CD14-positive monocyte (primary cell): ENCODE measurements at regions not wholly inside any gene's neighbourhood (a gene's known extent, or its start where the extent isn't known, plus 50 kb on each side); places are given as distances from the start of the nearest gene placed in this dataset.

Experiments used
- DNase-seq, 3 donors: peaks; one replicate each; pipeline ENCODE4 v3.0.0-alpha.2; 2011 to 2022
- H2AFZ ChIP-seq: 2 replicates; pipeline ENCODE4 v1.6.0; 2012; ENCODE audit warnings: mild to moderate bottlenecking, low read depth, low read length, inconsistent platforms; ENCODE audit not compliant: insufficient read depth, poor library complexity, severe bottlenecking
- H3K27ac ChIP-seq, 2 donors: 1 replicate in 1 of 2; 2 replicates in 1 of 2; pipeline ENCODE4 v1.5.1; 2012 to 2013; ENCODE audit warnings: low read length in 2 of 2, control low read depth in 1 of 2, inconsistent platforms in 1 of 2, low read depth in 1 of 2, mild to moderate bottlenecking in 1 of 2
- H3K27me3 ChIP-seq, 2 donors: one replicate each; pipeline versions ENCODE4 v1.6.0 to v1.6.1; 2011 to 2013; ENCODE audit warnings: low read length in 2 of 2; ENCODE audit not compliant: control insufficient read depth in 2 of 2, insufficient read depth in 2 of 2
- H3K36me3 ChIP-seq, 2 donors: replicated peaks in 1 of 2; 1 replicate in 1 of 2; 2 replicates in 1 of 2; pipeline versions ENCODE4 v1.5.1 to v1.6.1; 2012 to 2013; ENCODE audit warnings: low read length in 2 of 2, control low read depth in 1 of 2, inconsistent platforms in 1 of 2, mild to moderate bottlenecking in 1 of 2; ENCODE audit not compliant: insufficient read depth in 2 of 2, control insufficient read depth in 1 of 2
- H3K4me1 ChIP-seq, 2 donors: 1 replicate in 1 of 2; 2 replicates in 1 of 2; pipeline versions ENCODE4 v1.5.1 to v1.6.1; 2012 to 2013; ENCODE audit warnings: low read length in 2 of 2, control low read depth in 1 of 2, inconsistent platforms in 1 of 2, mild to moderate bottlenecking in 1 of 2, moderate library complexity in 1 of 2; ENCODE audit not compliant: insufficient read depth in 2 of 2, control insufficient read depth in 1 of 2
- H3K4me2 ChIP-seq: replicated peaks from 2 replicates; pipeline ENCODE3; 2012; ENCODE audit warnings: low read length, moderate library complexity, mild to moderate bottlenecking; ENCODE audit not compliant: poor library complexity, severe bottlenecking; ENCODE audit errors: extremely low read depth
- H3K4me3 ChIP-seq, 3 experiments: fragments of 200-600 bp in 1 of 3; sonication (generic) in 1 of 3; replicated peaks in 1 of 3; 1 replicate in 2 of 3; 2 replicates in 1 of 3; pipeline ENCODE4 v1.5.1; 2011 to 2013; ENCODE audit warnings: low read length in 3 of 3, mild to moderate bottlenecking in 3 of 3, control low read depth in 2 of 3, low read depth in 2 of 3, inconsistent platforms in 1 of 3, moderate library complexity in 1 of 3
- H3K79me2 ChIP-seq: 2 replicates; pipeline ENCODE4 v1.6.0; 2012; ENCODE audit warnings: mild to moderate bottlenecking, control low read depth, inconsistent platforms, low read length, moderate library complexity; ENCODE audit not compliant: insufficient read depth
- H3K9ac ChIP-seq: 2 replicates; pipeline ENCODE4 v1.6.0; 2017; ENCODE audit warnings: low read length, mild to moderate bottlenecking; ENCODE audit not compliant: insufficient read depth, poor library complexity, severe bottlenecking
- H3K9me3 ChIP-seq, 2 donors: replicated peaks in 1 of 2; 1 replicate in 1 of 2; 2 replicates in 1 of 2; pipeline versions ENCODE4 v1.5.1 to v1.6.1; 2012 to 2013; ENCODE audit warnings: low read length in 2 of 2, control low read depth in 1 of 2; ENCODE audit not compliant: control insufficient read depth in 1 of 2, insufficient read depth in 1 of 2
- H4K20me1 ChIP-seq: 2 replicates; pipeline ENCODE4 v1.6.0; 2012; ENCODE audit warnings: mild to moderate bottlenecking, low read length, control low read depth, moderate library complexity; ENCODE audit not compliant: insufficient read depth
- H3K27ac Mint-ChIP-seq, 7 donors: one replicate each; pipeline ENCODE4 v1.8.0; 2020; ENCODE audit warnings: mild to moderate bottlenecking in 7 of 7, mixed read lengths in 7 of 7, moderate library complexity in 6 of 7, inconsistent platforms in 2 of 7
- H3K27me3 Mint-ChIP-seq, 3 donors: one replicate each; pipeline ENCODE4 v1.8.0; 2021 to 2022; ENCODE audit warnings: low read depth in 3 of 3, mild to moderate bottlenecking in 3 of 3, mixed read lengths in 3 of 3, moderate library complexity in 3 of 3, inconsistent platforms in 1 of 3
- H3K36me3 Mint-ChIP-seq, 2 donors: one replicate each; pipeline ENCODE4 v1.8.0; 2020; ENCODE audit warnings: mixed read lengths in 2 of 2, inconsistent platforms in 1 of 2, mild to moderate bottlenecking in 1 of 2
- H3K4me1 Mint-ChIP-seq: one replicate; pipeline ENCODE4 v1.8.0; 2020; ENCODE audit warnings: mild to moderate bottlenecking, mixed read lengths
- H3K4me3 Mint-ChIP-seq, 2 donors: one replicate each; pipeline ENCODE4 v1.8.0; 2020; ENCODE audit warnings: mild to moderate bottlenecking in 2 of 2, mixed read lengths in 2 of 2, moderate library complexity in 1 of 2
- H3K9me3 Mint-ChIP-seq, 7 donors: one replicate each; pipeline ENCODE4 v1.8.0; 2020 to 2022; ENCODE audit warnings: mixed read lengths in 7 of 7, mild to moderate bottlenecking in 6 of 7, moderate library complexity in 6 of 7, inconsistent platforms in 2 of 7
- CTCF ChIP-seq: fragments of 200-600 bp; IDR thresholded peaks from one replicate; pipeline ENCODE4 v1.8.0; 2022; ENCODE audit warnings: antibody characterized with exemption, mild to moderate bottlenecking
- WGBS: methylation state at CpG from one replicate; pipeline ENCODE4 v1.1.5; 2013; ENCODE audit warnings: missing lambda C conversion rate; ENCODE audit not compliant: insufficient coverage; 5-methylcytosine and 5-hydroxymethylcytosine counted together
- intact Hi-C, 2 donors: fragments of 100-400 bp; cut with micrococcal nuclease; formaldehyde crosslinking; loops; one replicate each; pipeline versions ENCODE4 v1.15.0 to v1.15.1; 2023

DNA sequence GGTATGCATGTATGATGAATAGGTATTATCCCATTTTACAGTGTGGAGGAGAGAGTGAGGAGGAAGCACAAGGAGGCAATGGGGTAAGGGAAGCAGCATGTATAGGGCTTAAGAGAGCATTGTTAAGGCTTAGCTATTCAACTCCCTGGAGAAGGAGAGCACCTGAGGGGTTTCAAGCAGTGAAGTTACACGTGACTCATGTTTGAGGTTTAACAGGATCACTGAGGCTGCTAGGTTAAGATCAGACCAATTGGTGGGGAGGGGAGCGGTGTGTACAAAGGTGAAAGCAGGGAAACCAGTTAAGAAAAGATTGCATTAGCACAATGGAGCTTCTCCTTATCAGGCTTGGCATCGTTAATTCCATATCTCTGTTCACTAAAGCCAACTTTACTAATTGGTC lies 64.4 kb upstream of the NHSL1 start:
- Histone ChIP-seq H3K4me3 (no peak overlapping the region), H2AFZ (no peak overlapping the region), H3K4me1 (no peaks in the 10 kb centered on the region), H4K20me1 (no peaks in the 10 kb centered on the region), H3K9ac (no peak overlapping the region), H3K27ac (no peak overlapping the region), H3K36me3 (no peaks in the 10 kb centered on the region), H3K79me2 (no peaks in the 10 kb centered on the region), H3K9me3 (no peaks in the 10 kb centered on the region), H3K4me2 (no peak overlapping the region), H3K27me3 (no peaks in the 10 kb centered on the region)
- 90% methylated on average over 1 of the region's 3 CpGs for WGBS
- Mint-ChIP-seq H3K27ac (no peak overlapping the region), H3K4me3 (no peak overlapping the region), H3K9me3 (peaks cover 0 to 1% (median 0%) of the 10 kb centered on the region in 7 donors), H3K4me1 (no peaks in the 10 kb centered on the region), H3K36me3 (no peaks in the 10 kb centered on the region), H3K27me3 (peaks cover 0 to 1% (median 0%) of the 10 kb centered on the region in 3 donors)
- no peak for DNase-seq
- intact Hi-C loops: no loop called here
- TF ChIP-seq CTCF: no peak

DNA sequence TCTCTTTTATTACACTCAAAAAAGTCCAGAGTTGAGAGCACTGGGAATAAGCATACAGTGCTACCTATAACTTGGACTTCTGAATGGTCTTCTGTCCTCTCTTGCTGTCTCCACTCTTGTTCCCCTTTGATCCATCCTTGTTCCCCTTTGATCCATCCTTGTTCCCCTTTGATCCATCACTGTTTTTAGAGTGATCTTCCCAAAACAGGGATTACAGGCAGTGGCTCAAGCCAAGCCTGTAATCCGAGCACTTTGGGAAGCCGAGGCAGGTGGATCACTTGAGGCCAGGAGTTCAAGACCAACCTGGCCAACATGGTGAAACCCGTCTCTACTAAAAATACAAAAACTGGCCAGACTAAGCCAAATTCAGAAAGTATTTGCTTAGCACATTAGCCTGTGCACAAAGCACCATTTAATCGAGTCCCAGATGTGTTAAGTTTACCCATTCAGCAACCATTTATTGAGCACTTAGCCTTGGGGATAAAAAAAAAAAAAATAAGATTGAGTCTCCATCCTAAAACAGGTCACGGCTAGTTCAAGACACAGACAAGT lies 65.0 kb upstream of the NHSL1 start:
- H3K9me3 Mint-ChIP-seq: peaks cover 0 to under 1% (median 0%) of the 10 kb centered on the region in 7 donors
- no peak for TF ChIP-seq CTCF
- Histone ChIP-seq H3K4me2 (no peak overlapping the region), H3K4me1 (no peaks in the 10 kb centered on the region), H3K4me3 (no peak overlapping the region), H3K27ac (no peak overlapping the region), H3K9ac (no peak overlapping the region), H3K36me3 (no peaks in the 10 kb centered on the region), H3K9me3 (no peaks in the 10 kb centered on the region), H2AFZ (no peak overlapping the region), H3K27me3 (no peaks in the 10 kb centered on the region), H3K79me2 (no peaks in the 10 kb centered on the region), H4K20me1 (no peaks in the 10 kb centered on the region)
- no peak overlapping the region for H3K4me3 Mint-ChIP-seq
- no peaks in the 10 kb centered on the region for H3K36me3 Mint-ChIP-seq
- no peaks in the 10 kb centered on the region for H3K27me3 Mint-ChIP-seq
- DNase-seq: no peak
- H3K4me1 Mint-ChIP-seq: no peaks in the 10 kb centered on the region
- intact Hi-C loops: no loop called here
- no CpG with 5 or more reads among the region's 5 CpGs for WGBS
- no peak overlapping the region for H3K27ac Mint-ChIP-seq
